ENCODE measurements at regions not wholly inside any gene's neighbourhood (a gene's known extent, or its start where the extent isn't known, plus 50 kb on each side); places are given as distances from the start of the nearest gene placed in this dataset.
A peak's percentile ranks its signal among the peaks of the same experiment; 100 is the strongest.

- TF ChIP-seq CTCF (IDR thresholded peaks at IDR 0.05): no peak
- ATAC-seq (ENCODE audit: insufficient number of reproducible peaks, low FRiP score, low read depth): no peak
- Histone ChIP-seq H3K36me3 (no peaks in the 10 kb centered on the region), H3K27ac (no peak overlapping the region), H3K4me1 (ENCODE audit: control insufficient read depth in 1 of 2, low read depth in 2 of 2) (no peaks in the 10 kb centered on the region), H3K9me3 (no peaks in the 10 kb centered on the region), H3K4me3 (no peak overlapping the region), H3K27me3 (replicated peaks; ENCODE audit: insufficient read depth) (no peaks in the 10 kb centered on the region)
- DNase-seq (ENCODE audit: low spot score): no peak
These were observed 119.7 kb upstream of the ZNF648 start for GRCh38 chr1:182181167-182181572.

- H3K27me3 ChIP-seq (replicated peaks; ENCODE audit: insufficient read depth): no peaks in the 10 kb centered on the region
- peaks cover 7 to 14% of the 10 kb centered on the region in 2 donors for H3K4me1 ChIP-seq (ENCODE audit: control insufficient read depth in 1 of 2, low read depth in 2 of 2)
- H3K27ac ChIP-seq: no peak overlapping the region
- no peaks in the 10 kb centered on the region for H3K9me3 ChIP-seq
- TF ChIP-seq CTCF (IDR thresholded peaks at IDR 0.05): no peak
- ATAC-seq (ENCODE audit: insufficient number of reproducible peaks, low FRiP score, low read depth) (no peak), DNase-seq (ENCODE audit: low spot score) (no peak)
- no peaks in the 10 kb centered on the region for H3K36me3 ChIP-seq
- H3K4me3 ChIP-seq: no peak overlapping the region
These were observed 113.9 kb upstream of the ZNF648 start for GRCh38 chr1:182175361-182175931.

GRCh38 chr1:182174513-182174855 lies 113.0 kb upstream of the ZNF648 start:
- Histone ChIP-seq H3K9me3 (no peaks in the 10 kb centered on the region), H3K4me3 (no peak overlapping the region), H3K27ac (no peak overlapping the region), H3K36me3 (no peaks in the 10 kb centered on the region), H3K4me1 (ENCODE audit: control insufficient read depth in 1 of 2, low read depth in 2 of 2) (peaks cover 7 to 14% of the 10 kb centered on the region in 2 donors), H3K27me3 (replicated peaks; ENCODE audit: insufficient read depth) (no peaks in the 10 kb centered on the region)
- ATAC-seq (ENCODE audit: insufficient number of reproducible peaks, low FRiP score, low read depth) (no peak), DNase-seq (ENCODE audit: low spot score) (no peak)
- no peak for TF ChIP-seq CTCF (IDR thresholded peaks at IDR 0.05)

GRCh38 chr1:182173808-182174512 lies 112.4 kb upstream of the ZNF648 start:
- Histone ChIP-seq H3K27me3 (replicated peaks; ENCODE audit: insufficient read depth) (no peaks in the 10 kb centered on the region), H3K36me3 (no peaks in the 10 kb centered on the region), H3K9me3 (no peaks in the 10 kb centered on the region), H3K27ac (no peak overlapping the region), H3K4me3 (no peak overlapping the region), H3K4me1 (ENCODE audit: control insufficient read depth in 1 of 2, low read depth in 2 of 2) (peaks cover 7 to 14% of the 10 kb centered on the region in 2 donors)
- DNase-seq (ENCODE audit: low spot score): no peak
- no peak for TF ChIP-seq CTCF (IDR thresholded peaks at IDR 0.05)
- peak; percentile 40 for ATAC-seq (ENCODE audit: insufficient number of reproducible peaks, low FRiP score, low read depth)

- H3K9me3 ChIP-seq: no peaks in the 10 kb centered on the region
- H3K4me3 ChIP-seq: no peak overlapping the region
- ATAC-seq (ENCODE audit: insufficient number of reproducible peaks, low FRiP score, low read depth) (no peak), DNase-seq (ENCODE audit: low spot score) (no peak)
- H3K27me3 ChIP-seq (replicated peaks; ENCODE audit: insufficient read depth): no peaks in the 10 kb centered on the region
- no peak overlapping the region for H3K27ac ChIP-seq
- H3K36me3 ChIP-seq: no peaks in the 10 kb centered on the region
- H3K4me1 ChIP-seq (ENCODE audit: control insufficient read depth in 1 of 2, low read depth in 2 of 2): peaks cover 7 to 17% of the 10 kb centered on the region in 2 donors
- no peak for TF ChIP-seq CTCF (IDR thresholded peaks at IDR 0.05)
These were observed 111.2 kb upstream of the ZNF648 start for GRCh38 chr1:182172699-182173098.
